ENCODE measurements at regions not wholly inside any gene's neighbourhood (a gene's known extent, or its start where the extent isn't known, plus 50 kb on each side); places are given as distances from the start of the nearest gene placed in this dataset.

DNA sequence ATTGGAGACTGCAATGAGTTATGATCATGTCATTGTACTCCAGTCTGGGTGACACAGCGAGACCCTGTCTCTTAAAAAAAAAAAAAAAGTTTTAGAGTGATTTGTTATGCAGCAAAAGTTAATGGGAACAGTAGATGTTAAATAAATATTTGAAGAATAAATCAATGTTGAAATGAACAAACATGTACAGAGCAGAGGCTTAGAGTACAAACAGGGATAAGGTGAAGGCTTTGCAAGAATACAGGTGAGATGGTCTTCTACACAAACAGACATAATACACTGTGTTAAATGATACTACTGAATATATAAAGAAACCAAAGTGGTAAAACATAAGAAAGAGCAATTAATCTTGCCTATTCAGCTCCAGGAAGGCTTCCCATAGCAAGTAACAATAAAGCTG lies 265.4 kb downstream of the CNTN3 start:
- no peak overlapping the region for H3K4me3 ChIP-seq (ENCODE audit: severe bottlenecking)
- ATAC-seq (ENCODE audit: low read depth): no peak
- TF ChIP-seq, protein P1, sequence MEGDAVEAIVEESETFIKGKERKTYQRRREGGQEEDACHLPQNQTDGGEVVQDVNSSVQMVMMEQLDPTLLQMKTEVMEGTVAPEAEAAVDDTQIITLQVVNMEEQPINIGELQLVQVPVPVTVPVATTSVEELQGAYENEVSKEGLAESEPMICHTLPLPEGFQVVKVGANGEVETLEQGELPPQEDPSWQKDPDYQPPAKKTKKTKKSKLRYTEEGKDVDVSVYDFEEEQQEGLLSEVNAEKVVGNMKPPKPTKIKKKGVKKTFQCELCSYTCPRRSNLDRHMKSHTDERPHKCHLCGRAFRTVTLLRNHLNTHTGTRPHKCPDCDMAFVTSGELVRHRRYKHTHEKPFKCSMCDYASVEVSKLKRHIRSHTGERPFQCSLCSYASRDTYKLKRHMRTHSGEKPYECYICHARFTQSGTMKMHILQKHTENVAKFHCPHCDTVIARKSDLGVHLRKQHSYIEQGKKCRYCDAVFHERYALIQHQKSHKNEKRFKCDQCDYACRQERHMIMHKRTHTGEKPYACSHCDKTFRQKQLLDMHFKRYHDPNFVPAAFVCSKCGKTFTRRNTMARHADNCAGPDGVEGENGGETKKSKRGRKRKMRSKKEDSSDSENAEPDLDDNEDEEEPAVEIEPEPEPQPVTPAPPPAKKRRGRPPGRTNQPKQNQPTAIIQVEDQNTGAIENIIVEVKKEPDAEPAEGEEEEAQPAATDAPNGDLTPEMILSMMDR (IDR thresholded peaks at IDR 0.05; ENCODE audit: poor library complexity, severe bottlenecking): no peak

DNA sequence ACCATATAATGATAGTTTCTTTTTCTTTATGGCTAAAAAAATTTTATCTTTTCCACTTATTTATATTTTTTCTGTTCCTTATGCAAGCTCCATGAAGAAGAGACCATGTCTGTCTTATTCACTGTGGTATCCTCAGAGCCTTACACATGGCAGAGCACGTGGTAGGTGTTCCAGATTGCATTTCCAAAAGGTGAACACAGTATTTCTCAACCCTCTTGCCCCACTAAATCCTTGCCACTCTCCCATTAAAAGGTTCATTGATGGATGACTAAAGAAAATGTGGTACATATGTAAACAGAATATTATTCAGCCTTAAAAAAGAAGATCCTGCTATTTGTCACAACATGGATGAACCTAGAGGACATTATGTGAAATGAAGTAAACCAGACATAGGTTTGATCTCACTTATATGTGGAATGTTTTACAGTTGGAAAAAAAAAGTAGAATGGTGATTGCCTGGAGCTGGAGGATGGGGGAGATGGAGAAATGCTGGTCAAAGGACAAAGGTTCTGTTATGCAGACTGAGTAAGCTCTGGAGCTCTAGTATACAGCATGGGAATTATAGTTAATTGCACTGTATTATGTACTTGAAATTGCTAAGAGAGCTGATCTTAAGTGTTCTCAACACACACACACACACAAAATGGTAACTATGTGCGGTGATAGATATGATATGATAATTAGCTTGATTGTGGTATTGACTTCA lies 266.7 kb downstream of the CNTN3 start:
- Histone ChIP-seq H3K36me3 (ENCODE audit: low read depth) (no peaks in the 10 kb centered on the region), H3K9me3 (ENCODE audit: severe bottlenecking) (no peaks in the 10 kb centered on the region), H3K4me1 (ENCODE audit: insufficient read depth, poor library complexity, severe bottlenecking) (no peaks in the 10 kb centered on the region), H3K27ac (ENCODE audit: poor library complexity, severe bottlenecking) (no peak overlapping the region), H3K27me3 (ENCODE audit: insufficient read depth, poor library complexity, severe bottlenecking) (no peaks in the 10 kb centered on the region), H3K4me3 (ENCODE audit: severe bottlenecking) (no peak overlapping the region)
- ATAC-seq (ENCODE audit: low read depth) (no peak), DNase-seq (ENCODE audit: low spot score) (no peak)
- TF ChIP-seq, protein P1 (IDR thresholded peaks at IDR 0.05; ENCODE audit: poor library complexity, severe bottlenecking): no peak

More for the DNA sequence above, 265.4 kb downstream of the CNTN3 start:
- no peak overlapping the region for H3K27ac ChIP-seq (ENCODE audit: poor library complexity, severe bottlenecking)
- no peaks in the 10 kb centered on the region for H3K27me3 ChIP-seq (ENCODE audit: insufficient read depth, poor library complexity, severe bottlenecking)
- no peak for DNase-seq (ENCODE audit: low spot score)
- H3K36me3 ChIP-seq (ENCODE audit: low read depth): no peaks in the 10 kb centered on the region
- no peaks in the 10 kb centered on the region for H3K9me3 ChIP-seq (ENCODE audit: severe bottlenecking)
- no peaks in the 10 kb centered on the region for H3K4me1 ChIP-seq (ENCODE audit: insufficient read depth, poor library complexity, severe bottlenecking)

DNA sequence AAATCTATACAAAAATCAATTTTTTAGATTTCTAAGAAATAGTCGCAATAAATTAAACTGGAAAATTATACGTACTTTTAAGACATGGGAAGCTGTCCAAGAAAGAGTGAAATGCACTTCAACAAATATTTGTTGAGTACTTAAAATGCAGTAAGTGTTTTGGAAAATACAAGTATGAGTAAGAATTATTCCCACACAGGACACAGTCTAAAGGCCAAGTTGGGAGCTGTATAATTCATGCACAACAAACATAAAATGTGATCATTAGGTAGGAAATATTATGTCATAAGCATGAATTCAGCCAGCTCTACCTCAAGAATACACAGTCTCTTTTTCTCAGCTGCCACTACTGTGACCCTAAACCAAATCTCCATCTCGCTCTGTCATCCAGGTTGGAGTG lies 267.6 kb downstream of the CNTN3 start:
- no peak overlapping the region for H3K4me3 ChIP-seq (ENCODE audit: severe bottlenecking)
- ATAC-seq (ENCODE audit: low read depth): no peak
- H3K36me3 ChIP-seq (ENCODE audit: low read depth): no peaks in the 10 kb centered on the region
- H3K27ac ChIP-seq (ENCODE audit: poor library complexity, severe bottlenecking): no peak overlapping the region
- TF ChIP-seq, protein P1 (IDR thresholded peaks at IDR 0.05; ENCODE audit: poor library complexity, severe bottlenecking): no peak
- no peak for DNase-seq (ENCODE audit: low spot score)
- H3K9me3 ChIP-seq (ENCODE audit: severe bottlenecking): no peaks in the 10 kb centered on the region
- H3K4me1 ChIP-seq (ENCODE audit: insufficient read depth, poor library complexity, severe bottlenecking): no peaks in the 10 kb centered on the region
- H3K27me3 ChIP-seq (ENCODE audit: insufficient read depth, poor library complexity, severe bottlenecking): no peaks in the 10 kb centered on the region

DNA sequence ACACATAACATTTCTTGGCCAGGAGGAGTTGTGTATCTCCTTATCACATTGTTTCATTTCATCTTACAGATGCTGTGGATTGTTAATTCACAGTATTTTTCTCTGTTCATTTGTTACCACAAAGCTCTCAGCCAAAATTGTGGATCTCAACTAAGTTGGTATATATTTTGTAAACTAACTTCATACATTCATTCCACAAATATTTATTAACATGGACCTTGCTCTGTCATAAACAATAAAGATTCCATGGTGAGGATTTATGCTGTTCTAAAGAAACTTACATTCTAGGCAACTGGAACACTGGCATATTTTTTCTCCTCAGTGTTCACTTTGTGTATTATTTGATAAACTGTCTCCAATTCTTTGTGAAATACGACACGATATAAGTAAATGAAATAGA lies 268.8 kb downstream of the CNTN3 start:
- H3K9me3 ChIP-seq (ENCODE audit: severe bottlenecking): no peaks in the 10 kb centered on the region
- TF ChIP-seq, protein P1 (IDR thresholded peaks at IDR 0.05; ENCODE audit: poor library complexity, severe bottlenecking): no peak
- ATAC-seq (ENCODE audit: low read depth) (no peak), DNase-seq (ENCODE audit: low spot score) (no peak)
- H3K4me1 ChIP-seq (ENCODE audit: insufficient read depth, poor library complexity, severe bottlenecking): no peaks in the 10 kb centered on the region
- no peak overlapping the region for H3K27ac ChIP-seq (ENCODE audit: poor library complexity, severe bottlenecking)
- no peaks in the 10 kb centered on the region for H3K36me3 ChIP-seq (ENCODE audit: low read depth)
- no peaks in the 10 kb centered on the region for H3K27me3 ChIP-seq (ENCODE audit: insufficient read depth, poor library complexity, severe bottlenecking)
- H3K4me3 ChIP-seq (ENCODE audit: severe bottlenecking): no peak overlapping the region

DNA sequence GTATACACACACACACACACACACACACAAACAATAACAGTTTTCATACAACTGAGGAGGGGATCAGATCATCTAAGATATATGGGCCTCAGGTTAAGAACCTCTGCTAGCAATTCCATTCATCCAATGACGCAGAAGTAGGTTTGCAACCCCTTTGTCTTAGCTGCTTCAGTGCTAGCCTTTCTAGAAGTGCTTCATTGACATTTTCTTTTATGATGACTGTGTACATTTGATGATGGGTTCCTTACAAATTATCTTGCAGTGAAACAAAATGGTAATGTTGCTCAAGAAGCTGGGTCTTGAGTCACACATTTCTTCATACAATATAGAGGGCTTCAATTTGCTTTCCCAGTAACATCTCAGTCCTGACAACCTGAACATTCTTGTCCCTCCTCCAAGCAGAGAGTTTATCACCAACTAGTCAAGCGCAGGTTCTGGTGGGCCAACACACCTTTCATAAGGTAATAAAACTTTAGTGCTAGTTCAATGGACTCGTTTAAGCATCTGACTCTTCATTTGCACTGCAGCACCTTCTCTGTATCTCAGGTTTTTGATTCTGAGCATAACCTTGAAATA lies 269.5 kb downstream of the CNTN3 start:
- Histone ChIP-seq H3K36me3 (ENCODE audit: low read depth) (no peaks in the 10 kb centered on the region), H3K4me1 (ENCODE audit: insufficient read depth, poor library complexity, severe bottlenecking) (no peaks in the 10 kb centered on the region), H3K4me3 (ENCODE audit: severe bottlenecking) (no peak overlapping the region), H3K27ac (ENCODE audit: poor library complexity, severe bottlenecking) (no peak overlapping the region), H3K9me3 (ENCODE audit: severe bottlenecking) (no peaks in the 10 kb centered on the region), H3K27me3 (ENCODE audit: insufficient read depth, poor library complexity, severe bottlenecking) (no peaks in the 10 kb centered on the region)
- ATAC-seq (ENCODE audit: low read depth): no peak
- DNase-seq (ENCODE audit: low spot score): no peak
- TF ChIP-seq, protein P1 (IDR thresholded peaks at IDR 0.05; ENCODE audit: poor library complexity, severe bottlenecking): no peak

Data from RWPE2 (cell line).